ENCODE measurements at regions not wholly inside any gene's neighbourhood (a gene's known extent, or its start where the extent isn't known, plus 50 kb on each side); places are given as distances from the start of the nearest gene placed in this dataset.

GRCh38 chr1:8211251-8211882 is 106.5 kb upstream of the SLC45A1 start:
- Histone ChIP-seq H3K27me3 (ENCODE audit: control insufficient read depth in 4 of 4, insufficient read depth in 4 of 4, low read length in 3 of 4) (no peaks in the 10 kb centered on the region), H3K4me1 (ENCODE audit: control insufficient read depth in 4 of 4, insufficient read depth in 4 of 4, low read length in 3 of 4) (no peaks in the 10 kb centered on the region), H3K36me3 (ENCODE audit: control insufficient read depth in 4 of 4, insufficient read depth in 3 of 4, low read depth in 1 of 4, low read length in 3 of 4) (no peaks in the 10 kb centered on the region), H3K9ac (ENCODE audit: low read depth in 1 of 2, low read length in 2 of 2) (no peak overlapping the region), H3K27ac (ENCODE audit: low read depth in 1 of 2, low read length in 2 of 2) (no peak overlapping the region), H3K4me3 (ENCODE audit: low read depth in 1 of 3, low read length in 3 of 3) (no peak overlapping the region), H3K9me3 (ENCODE audit: control insufficient read depth in 4 of 4, low read length in 3 of 4) (no peaks in the 10 kb centered on the region)
- TF ChIP-seq REST (IDR thresholded peaks at IDR 0.05) (no peak), FOXA1 (IDR thresholded peaks at IDR 0.05) (no peak), HNF4G (IDR thresholded peaks at IDR 0.05) (no peak), MAX (IDR thresholded peaks at IDR 0.05) (no peak)
- 90% methylated on average over 17 of the region's 17 CpGs for WGBS
- no peak for DNase-seq (ENCODE audit: low spot score)

GRCh38 chr1:8207202-8207601 is 110.7 kb upstream of the SLC45A1 start:
- Histone ChIP-seq H3K4me3 (ENCODE audit: low read depth in 1 of 3, low read length in 3 of 3) (no peak overlapping the region), H3K27ac (ENCODE audit: low read depth in 1 of 2, low read length in 2 of 2) (no peak overlapping the region), H3K4me1 (ENCODE audit: control insufficient read depth in 4 of 4, insufficient read depth in 4 of 4, low read length in 3 of 4) (peaks cover 0 to 11% (median 0%) of the 10 kb centered on the region in 4 donors), H3K9me3 (ENCODE audit: control insufficient read depth in 4 of 4, low read length in 3 of 4) (no peaks in the 10 kb centered on the region), H3K36me3 (ENCODE audit: control insufficient read depth in 4 of 4, insufficient read depth in 3 of 4, low read depth in 1 of 4, low read length in 3 of 4) (no peaks in the 10 kb centered on the region), H3K9ac (ENCODE audit: low read depth in 1 of 2, low read length in 2 of 2) (no peak overlapping the region), H3K27me3 (ENCODE audit: control insufficient read depth in 4 of 4, insufficient read depth in 4 of 4, low read length in 3 of 4) (no peaks in the 10 kb centered on the region)
- 97% methylated on average over 8 of the region's 8 CpGs for WGBS
- TF ChIP-seq CTCF (IDR thresholded peaks at IDR 0.05; ENCODE audit: low read depth, low read length, missing input control) (no peak), EGR1 (IDR thresholded peaks at IDR 0.05; ENCODE audit: low read depth in 2 of 2) (no peak), HNF4G (IDR thresholded peaks at IDR 0.05) (no peak), ATF3 (IDR thresholded peaks at IDR 0.05) (no peak)
- no peak for DNase-seq (ENCODE audit: low spot score)

- 78% methylated on average over 7 of the region's 7 CpGs for WGBS
- Histone ChIP-seq H3K4me3 (ENCODE audit: low read depth in 1 of 3, low read length in 3 of 3) (no peak overlapping the region), H3K9me3 (ENCODE audit: control insufficient read depth in 4 of 4, low read length in 3 of 4) (no peaks in the 10 kb centered on the region), H3K36me3 (ENCODE audit: control insufficient read depth in 4 of 4, insufficient read depth in 3 of 4, low read depth in 1 of 4, low read length in 3 of 4) (no peaks in the 10 kb centered on the region), H3K27me3 (ENCODE audit: control insufficient read depth in 4 of 4, insufficient read depth in 4 of 4, low read length in 3 of 4) (no peaks in the 10 kb centered on the region), H3K4me1 (ENCODE audit: control insufficient read depth in 4 of 4, insufficient read depth in 4 of 4, low read length in 3 of 4) (peaks cover 0 to 16% (median 2%) of the 10 kb centered on the region in 4 donors), H3K9ac (ENCODE audit: low read depth in 1 of 2, low read length in 2 of 2) (no peak overlapping the region), H3K27ac (ENCODE audit: low read depth in 1 of 2, low read length in 2 of 2) (no peak overlapping the region)
- no peak for DNase-seq (ENCODE audit: low spot score)
- no peak for TF ChIP-seq HNF4A (conservative IDR thresholded peaks at IDR 0.05)
- no peak for TF ChIP-seq REST (IDR thresholded peaks at IDR 0.05)
- no peak for TF ChIP-seq TAF1 (conservative IDR thresholded peaks at IDR 0.05)
- TF ChIP-seq RAD21 (IDR thresholded peaks at IDR 0.05), result peak in 1 of 2 donors; percentile 18
- no peak for TF ChIP-seq ATF3 (IDR thresholded peaks at IDR 0.05)
- no peak for TF ChIP-seq ZBTB33 (IDR thresholded peaks at IDR 0.05)
- TF ChIP-seq JUND (IDR thresholded peaks at IDR 0.05), result no peak
- peak; percentile 53 for TF ChIP-seq SP1 (IDR thresholded peaks at IDR 0.05)
- no peak for TF ChIP-seq HNF4G (IDR thresholded peaks at IDR 0.05)
These were observed 111.5 kb upstream of the SLC45A1 start for GRCh38 chr1:8206391-8206790.
